ENCODE measurements at regions not wholly inside any gene's neighbourhood (a gene's known extent, or its start where the extent isn't known, plus 50 kb on each side); places are given as distances from the start of the nearest gene placed in this dataset.

GRCh38 chr10:121071901-121072300 is 220.7 kb downstream of the WDR11 start:
- H3K36me3 ChIP-seq (ENCODE audit: insufficient read depth, low read length), result no peaks in the 10 kb centered on the region
- H3K9ac ChIP-seq (ENCODE audit: low read length), result no peak overlapping the region
- no peaks in the 10 kb centered on the region for H4K20me1 ChIP-seq (ENCODE audit: insufficient read depth)
- H3K4me3 ChIP-seq (ENCODE audit: low read length), result no peak overlapping the region
- H3K27ac ChIP-seq (ENCODE audit: low read length), result no peak overlapping the region
- no peaks in the 10 kb centered on the region for H3K9me3 ChIP-seq (ENCODE audit: low read length)
- no peaks in the 10 kb centered on the region for H3K27me3 ChIP-seq (ENCODE audit: insufficient read depth, low read depth, low read length)
- no peak overlapping the region for H2AFZ ChIP-seq (ENCODE audit: low read depth, low read length)
- H3F3A ChIP-seq (ENCODE audit: insufficient read depth, low read length, poor library complexity, severe bottlenecking), result no peaks in the 10 kb centered on the region
- no peaks in the 10 kb centered on the region for H3K9me2 ChIP-seq (ENCODE audit: insufficient read depth, low read length)
- H3K79me2 ChIP-seq (replicated peaks; ENCODE audit: insufficient read depth, low read length), result no peaks in the 10 kb centered on the region
- no peak for TF ChIP-seq REST (IDR thresholded peaks at IDR 0.05; ENCODE audit: borderline replicate concordance)
- no peak for TF ChIP-seq RAD21 (conservative IDR thresholded peaks at IDR 0.05)
- no peak for TF ChIP-seq CTCF (IDR thresholded peaks at IDR 0.05; ENCODE audit: poor library complexity, severe bottlenecking)
- TF ChIP-seq EZH2 (IDR thresholded peaks at IDR 0.05; ENCODE audit: borderline replicate concordance, insufficient read depth, low read length, poor library complexity, severe bottlenecking), result no peak
- no peak for TF ChIP-seq TAF1 (IDR thresholded peaks at IDR 0.05; ENCODE audit: low read depth)
- no peak for TF ChIP-seq SMC3 (conservative IDR thresholded peaks at IDR 0.05; ENCODE audit: poor library complexity)
- TF ChIP-seq MXI1 (conservative IDR thresholded peaks at IDR 0.05; ENCODE audit: poor library complexity, severe bottlenecking), result no peak
- TF ChIP-seq EP300 (conservative IDR thresholded peaks at IDR 0.05; ENCODE audit: poor library complexity, severe bottlenecking), result no peak
- TF ChIP-seq POLR2AphosphoS5 (IDR thresholded peaks at IDR 0.05), result no peak
- H3K4me2 ChIP-seq (ENCODE audit: low read length), result no peak overlapping the region

GRCh38 chr10:121073728-121074127 is 222.6 kb downstream of the WDR11 start:
- H3K27me3 ChIP-seq (ENCODE audit: insufficient read depth, low read depth, low read length), result no peaks in the 10 kb centered on the region
- H3K79me2 ChIP-seq (replicated peaks; ENCODE audit: insufficient read depth, low read length), result no peaks in the 10 kb centered on the region
- no peaks in the 10 kb centered on the region for H3K36me3 ChIP-seq (ENCODE audit: insufficient read depth, low read length)
- no peak overlapping the region for H3K9ac ChIP-seq (ENCODE audit: low read length)
- H3K9me2 ChIP-seq (ENCODE audit: insufficient read depth, low read length), result no peaks in the 10 kb centered on the region
- no peak overlapping the region for H3K4me3 ChIP-seq (ENCODE audit: low read length)
- TF ChIP-seq RAD21 (conservative IDR thresholded peaks at IDR 0.05) (no peak), EP300 (conservative IDR thresholded peaks at IDR 0.05; ENCODE audit: poor library complexity, severe bottlenecking) (no peak), TAF1 (IDR thresholded peaks at IDR 0.05; ENCODE audit: low read depth) (no peak), MXI1 (conservative IDR thresholded peaks at IDR 0.05; ENCODE audit: poor library complexity, severe bottlenecking) (no peak), POLR2AphosphoS5 (IDR thresholded peaks at IDR 0.05) (no peak), REST (IDR thresholded peaks at IDR 0.05; ENCODE audit: borderline replicate concordance) (no peak), CTCF (IDR thresholded peaks at IDR 0.05; ENCODE audit: poor library complexity, severe bottlenecking) (no peak), SMC3 (conservative IDR thresholded peaks at IDR 0.05; ENCODE audit: poor library complexity) (no peak), EZH2 (IDR thresholded peaks at IDR 0.05; ENCODE audit: borderline replicate concordance, insufficient read depth, low read length, poor library complexity, severe bottlenecking) (no peak)
- H3F3A ChIP-seq (ENCODE audit: insufficient read depth, low read length, poor library complexity, severe bottlenecking), result no peaks in the 10 kb centered on the region
- no peak overlapping the region for H3K27ac ChIP-seq (ENCODE audit: low read length)
- H2AFZ ChIP-seq (ENCODE audit: low read depth, low read length), result no peak overlapping the region
- H4K20me1 ChIP-seq (ENCODE audit: insufficient read depth), result no peaks in the 10 kb centered on the region
- H3K9me3 ChIP-seq (ENCODE audit: low read length), result no peaks in the 10 kb centered on the region
- no peak overlapping the region for H3K4me2 ChIP-seq (ENCODE audit: low read length)
